ENCODE measurements at regions not wholly inside any gene's neighbourhood (a gene's known extent, or its start where the extent isn't known, plus 50 kb on each side); places are given as distances from the start of the nearest gene placed in this dataset.

DNA sequence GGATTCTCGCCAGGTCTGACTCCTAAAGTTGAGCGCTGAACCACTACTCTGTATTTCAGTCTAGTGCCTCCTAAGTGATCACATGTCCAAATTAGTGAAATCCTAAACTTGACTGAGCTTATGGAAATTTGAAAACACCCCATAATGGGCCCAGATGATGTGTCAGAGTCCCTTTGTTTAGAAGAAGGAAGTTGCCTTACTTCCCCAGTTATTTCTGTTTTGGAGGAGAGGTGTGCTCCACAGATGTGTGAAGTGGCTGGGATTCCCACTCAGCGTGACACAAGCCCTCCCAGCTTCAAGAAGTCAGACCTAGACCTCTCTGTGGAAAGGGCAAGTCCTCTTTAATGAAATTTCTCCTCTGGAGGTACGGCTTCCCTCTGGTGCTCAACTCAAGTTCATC is 188.8 kb downstream of the TTLL7 start:
- no peak for TF ChIP-seq TEAD4 (CRISPR knock-in tag; IDR thresholded peaks at IDR 0.05)
- TF ChIP-seq, protein P1, sequence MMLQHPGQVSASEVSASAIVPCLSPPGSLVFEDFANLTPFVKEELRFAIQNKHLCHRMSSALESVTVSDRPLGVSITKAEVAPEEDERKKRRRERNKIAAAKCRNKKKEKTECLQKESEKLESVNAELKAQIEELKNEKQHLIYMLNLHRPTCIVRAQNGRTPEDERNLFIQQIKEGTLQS (CRISPR knock-in tag; conservative IDR thresholded peaks at IDR 0.05): no peak
- no peak for TF ChIP-seq FOXP1 (CRISPR knock-in tag; IDR thresholded peaks at IDR 0.05; ENCODE audit: borderline replicate concordance)
- TF ChIP-seq, protein P2, sequence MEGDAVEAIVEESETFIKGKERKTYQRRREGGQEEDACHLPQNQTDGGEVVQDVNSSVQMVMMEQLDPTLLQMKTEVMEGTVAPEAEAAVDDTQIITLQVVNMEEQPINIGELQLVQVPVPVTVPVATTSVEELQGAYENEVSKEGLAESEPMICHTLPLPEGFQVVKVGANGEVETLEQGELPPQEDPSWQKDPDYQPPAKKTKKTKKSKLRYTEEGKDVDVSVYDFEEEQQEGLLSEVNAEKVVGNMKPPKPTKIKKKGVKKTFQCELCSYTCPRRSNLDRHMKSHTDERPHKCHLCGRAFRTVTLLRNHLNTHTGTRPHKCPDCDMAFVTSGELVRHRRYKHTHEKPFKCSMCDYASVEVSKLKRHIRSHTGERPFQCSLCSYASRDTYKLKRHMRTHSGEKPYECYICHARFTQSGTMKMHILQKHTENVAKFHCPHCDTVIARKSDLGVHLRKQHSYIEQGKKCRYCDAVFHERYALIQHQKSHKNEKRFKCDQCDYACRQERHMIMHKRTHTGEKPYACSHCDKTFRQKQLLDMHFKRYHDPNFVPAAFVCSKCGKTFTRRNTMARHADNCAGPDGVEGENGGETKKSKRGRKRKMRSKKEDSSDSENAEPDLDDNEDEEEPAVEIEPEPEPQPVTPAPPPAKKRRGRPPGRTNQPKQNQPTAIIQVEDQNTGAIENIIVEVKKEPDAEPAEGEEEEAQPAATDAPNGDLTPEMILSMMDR (IDR thresholded peaks at IDR 0.05): no peak
- no peak for TF ChIP-seq ELF4 (CRISPR knock-in tag; IDR thresholded peaks at IDR 0.05; ENCODE audit: low read depth)
- no peak for TF ChIP-seq MXD4 (CRISPR knock-in tag; IDR thresholded peaks at IDR 0.05; ENCODE audit: borderline replicate concordance)
- TF ChIP-seq, protein P3, sequence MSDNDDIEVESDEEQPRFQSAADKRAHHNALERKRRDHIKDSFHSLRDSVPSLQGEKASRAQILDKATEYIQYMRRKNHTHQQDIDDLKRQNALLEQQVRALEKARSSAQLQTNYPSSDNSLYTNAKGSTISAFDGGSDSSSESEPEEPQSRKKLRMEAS (CRISPR knock-in tag; IDR thresholded peaks at IDR 0.05): no peak
- TF ChIP-seq SP1 (CRISPR knock-in tag; conservative IDR thresholded peaks at IDR 0.05): no peak
- TF ChIP-seq NR1H2 (CRISPR knock-in tag; IDR thresholded peaks at IDR 0.05): no peak
- TF ChIP-seq, protein P4, sequence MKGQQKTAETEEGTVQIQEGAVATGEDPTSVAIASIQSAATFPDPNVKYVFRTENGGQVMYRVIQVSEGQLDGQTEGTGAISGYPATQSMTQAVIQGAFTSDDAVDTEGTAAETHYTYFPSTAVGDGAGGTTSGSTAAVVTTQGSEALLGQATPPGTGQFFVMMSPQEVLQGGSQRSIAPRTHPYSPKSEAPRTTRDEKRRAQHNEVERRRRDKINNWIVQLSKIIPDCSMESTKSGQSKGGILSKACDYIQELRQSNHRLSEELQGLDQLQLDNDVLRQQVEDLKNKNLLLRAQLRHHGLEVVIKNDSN (CRISPR knock-in tag; IDR thresholded peaks at IDR 0.05): no peak
- no peak for TF ChIP-seq ETV6 (CRISPR knock-in tag; IDR thresholded peaks at IDR 0.05)
